CD14-positive monocyte (primary cell): ENCODE measurements at regions not wholly inside any gene's neighbourhood (a gene's known extent, or its start where the extent isn't known, plus 50 kb on each side); places are given as distances from the start of the nearest gene placed in this dataset.

ENCODE experiments used
- DNase-seq, 3 donors: peaks; one replicate each; pipeline ENCODE4 v3.0.0-alpha.2; 2011 to 2022
- H2AFZ ChIP-seq: 2 replicates; pipeline ENCODE4 v1.6.0; 2012; ENCODE audit warnings: mild to moderate bottlenecking, low read depth, low read length, inconsistent platforms; ENCODE audit not compliant: insufficient read depth, poor library complexity, severe bottlenecking
- H3K27ac ChIP-seq, 2 donors: 1 replicate in 1 of 2; 2 replicates in 1 of 2; pipeline ENCODE4 v1.5.1; 2012 to 2013; ENCODE audit warnings: low read length in 2 of 2, control low read depth in 1 of 2, inconsistent platforms in 1 of 2, low read depth in 1 of 2, mild to moderate bottlenecking in 1 of 2
- H3K27me3 ChIP-seq, 2 donors: one replicate each; pipeline versions ENCODE4 v1.6.0 to v1.6.1; 2011 to 2013; ENCODE audit warnings: low read length in 2 of 2; ENCODE audit not compliant: control insufficient read depth in 2 of 2, insufficient read depth in 2 of 2
- H3K36me3 ChIP-seq, 2 donors: replicated peaks in 1 of 2; 1 replicate in 1 of 2; 2 replicates in 1 of 2; pipeline versions ENCODE4 v1.5.1 to v1.6.1; 2012 to 2013; ENCODE audit warnings: low read length in 2 of 2, control low read depth in 1 of 2, inconsistent platforms in 1 of 2, mild to moderate bottlenecking in 1 of 2; ENCODE audit not compliant: insufficient read depth in 2 of 2, control insufficient read depth in 1 of 2
- H3K4me1 ChIP-seq, 2 donors: 1 replicate in 1 of 2; 2 replicates in 1 of 2; pipeline versions ENCODE4 v1.5.1 to v1.6.1; 2012 to 2013; ENCODE audit warnings: low read length in 2 of 2, control low read depth in 1 of 2, inconsistent platforms in 1 of 2, mild to moderate bottlenecking in 1 of 2, moderate library complexity in 1 of 2; ENCODE audit not compliant: insufficient read depth in 2 of 2, control insufficient read depth in 1 of 2
- H3K4me2 ChIP-seq: replicated peaks from 2 replicates; pipeline ENCODE3; 2012; ENCODE audit warnings: low read length, moderate library complexity, mild to moderate bottlenecking; ENCODE audit not compliant: poor library complexity, severe bottlenecking; ENCODE audit errors: extremely low read depth
- H3K4me3 ChIP-seq, 3 experiments: fragments of 200-600 bp in 1 of 3; sonication (generic) in 1 of 3; replicated peaks in 1 of 3; 1 replicate in 2 of 3; 2 replicates in 1 of 3; pipeline ENCODE4 v1.5.1; 2011 to 2013; ENCODE audit warnings: low read length in 3 of 3, mild to moderate bottlenecking in 3 of 3, control low read depth in 2 of 3, low read depth in 2 of 3, inconsistent platforms in 1 of 3, moderate library complexity in 1 of 3
- H3K79me2 ChIP-seq: 2 replicates; pipeline ENCODE4 v1.6.0; 2012; ENCODE audit warnings: mild to moderate bottlenecking, control low read depth, inconsistent platforms, low read length, moderate library complexity; ENCODE audit not compliant: insufficient read depth
- H3K9ac ChIP-seq: 2 replicates; pipeline ENCODE4 v1.6.0; 2017; ENCODE audit warnings: low read length, mild to moderate bottlenecking; ENCODE audit not compliant: insufficient read depth, poor library complexity, severe bottlenecking
- H3K9me3 ChIP-seq, 2 donors: replicated peaks in 1 of 2; 1 replicate in 1 of 2; 2 replicates in 1 of 2; pipeline versions ENCODE4 v1.5.1 to v1.6.1; 2012 to 2013; ENCODE audit warnings: low read length in 2 of 2, control low read depth in 1 of 2; ENCODE audit not compliant: control insufficient read depth in 1 of 2, insufficient read depth in 1 of 2
- H4K20me1 ChIP-seq: 2 replicates; pipeline ENCODE4 v1.6.0; 2012; ENCODE audit warnings: mild to moderate bottlenecking, low read length, control low read depth, moderate library complexity; ENCODE audit not compliant: insufficient read depth
- H3K27ac Mint-ChIP-seq, 7 donors: one replicate each; pipeline ENCODE4 v1.8.0; 2020; ENCODE audit warnings: mild to moderate bottlenecking in 7 of 7, mixed read lengths in 7 of 7, moderate library complexity in 6 of 7, inconsistent platforms in 2 of 7
- H3K27me3 Mint-ChIP-seq, 3 donors: one replicate each; pipeline ENCODE4 v1.8.0; 2021 to 2022; ENCODE audit warnings: low read depth in 3 of 3, mild to moderate bottlenecking in 3 of 3, mixed read lengths in 3 of 3, moderate library complexity in 3 of 3, inconsistent platforms in 1 of 3
- H3K36me3 Mint-ChIP-seq, 2 donors: one replicate each; pipeline ENCODE4 v1.8.0; 2020; ENCODE audit warnings: mixed read lengths in 2 of 2, inconsistent platforms in 1 of 2, mild to moderate bottlenecking in 1 of 2
- H3K4me1 Mint-ChIP-seq: one replicate; pipeline ENCODE4 v1.8.0; 2020; ENCODE audit warnings: mild to moderate bottlenecking, mixed read lengths
- H3K4me3 Mint-ChIP-seq, 2 donors: one replicate each; pipeline ENCODE4 v1.8.0; 2020; ENCODE audit warnings: mild to moderate bottlenecking in 2 of 2, mixed read lengths in 2 of 2, moderate library complexity in 1 of 2
- H3K9me3 Mint-ChIP-seq, 7 donors: one replicate each; pipeline ENCODE4 v1.8.0; 2020 to 2022; ENCODE audit warnings: mixed read lengths in 7 of 7, mild to moderate bottlenecking in 6 of 7, moderate library complexity in 6 of 7, inconsistent platforms in 2 of 7
- WGBS: methylation state at CpG from one replicate; pipeline ENCODE4 v1.1.5; 2013; ENCODE audit warnings: missing lambda C conversion rate; ENCODE audit not compliant: insufficient coverage; 5-methylcytosine and 5-hydroxymethylcytosine counted together
- intact Hi-C, 2 donors: fragments of 100-400 bp; cut with micrococcal nuclease; formaldehyde crosslinking; loops; one replicate each; pipeline versions ENCODE4 v1.15.0 to v1.15.1; 2023
- TF ChIP-seq, protein P1 (sequence below): fragments of 200-600 bp; IDR thresholded peaks from one replicate; pipeline ENCODE4 v1.8.0; 2022; ENCODE audit warnings: antibody characterized with exemption, mild to moderate bottlenecking

DNA sequence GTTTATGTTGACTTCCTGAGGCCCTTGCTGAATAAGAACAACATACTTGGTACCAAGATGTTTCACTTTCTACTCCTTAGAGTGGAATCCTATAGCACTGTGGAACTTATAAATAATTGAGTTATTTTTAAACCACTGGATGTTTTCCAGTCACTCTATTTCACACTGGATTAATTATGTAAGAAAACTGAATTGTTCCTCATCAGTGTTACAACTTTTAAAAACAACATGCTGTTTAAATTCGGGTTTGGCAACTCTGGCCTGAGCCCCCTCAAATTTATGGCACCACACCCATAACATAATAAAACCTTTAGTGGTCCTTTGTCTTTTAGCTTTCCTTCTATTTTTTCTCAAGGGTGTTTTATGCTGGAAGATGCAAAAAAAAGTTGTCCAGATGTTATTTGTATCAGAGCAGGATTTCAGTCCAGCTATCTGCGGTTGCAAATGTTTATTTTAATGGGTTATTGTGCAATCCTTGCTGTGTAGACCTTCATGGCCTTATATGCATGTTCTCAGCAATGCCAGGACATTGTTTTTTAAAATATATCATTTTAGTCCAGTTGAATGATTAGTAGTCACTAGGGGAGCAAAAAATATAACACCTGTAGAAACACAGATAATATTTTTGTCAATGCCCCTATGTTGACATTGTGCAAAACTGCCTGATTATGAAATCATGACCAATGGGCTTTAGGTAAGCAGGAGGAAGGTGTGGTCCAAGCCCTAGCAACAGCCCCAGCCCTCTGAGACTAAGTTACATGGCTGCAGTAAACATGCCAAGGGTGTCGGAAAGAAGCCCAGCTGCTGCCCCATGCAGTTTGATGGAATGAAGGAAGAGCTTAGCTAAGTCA lies 638.0 kb upstream of the ZEB2 start:
- H3K4me2 ChIP-seq = no peak overlapping the region
- peaks cover 0 to 17% (median 5%) of the 10 kb centered on the region in 7 donors for H3K9me3 Mint-ChIP-seq

DNA sequence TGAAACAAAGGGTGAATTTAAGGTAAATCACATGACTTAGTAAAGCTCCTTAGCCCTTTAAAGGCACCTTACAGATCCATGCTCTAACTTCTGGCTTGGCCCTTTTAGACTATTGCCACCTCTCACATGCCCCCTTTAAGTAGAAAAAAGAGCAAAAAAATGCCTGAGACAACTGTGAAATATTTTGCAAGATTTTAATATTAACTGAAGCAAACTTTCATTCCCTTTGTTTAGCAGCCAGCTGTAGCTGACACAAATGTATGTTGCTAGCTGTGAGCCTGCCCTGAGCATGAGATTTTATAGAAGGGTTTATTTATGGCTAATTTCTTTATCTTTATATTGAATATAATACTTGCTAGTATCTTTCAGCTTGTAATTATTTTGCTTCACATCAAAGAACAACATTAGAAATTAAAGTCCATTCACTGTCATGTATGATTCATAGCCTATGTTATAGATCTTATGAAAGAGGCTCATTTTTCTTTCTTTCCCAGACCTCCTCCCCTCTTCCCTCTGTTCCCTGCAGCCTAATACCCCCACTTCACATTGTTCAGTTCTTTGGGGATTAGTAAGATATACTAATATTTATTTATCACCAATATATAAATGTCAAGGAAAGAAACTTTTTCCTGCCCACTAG lies 637.2 kb upstream of the ZEB2 start:
- Histone ChIP-seq H3K27ac (no peak overlapping the region), H3K36me3 (no peaks in the 10 kb centered on the region), H3K9me3 (no peaks in the 10 kb centered on the region), H3K4me2 (no peak overlapping the region), H3K4me3 (no peak overlapping the region), H3K9ac (no peak overlapping the region), H3K27me3 (no peaks in the 10 kb centered on the region), H3K4me1 (peaks cover 0 to 7% of the 10 kb centered on the region in 2 donors), H3K79me2 (no peaks in the 10 kb centered on the region), H4K20me1 (no peaks in the 10 kb centered on the region), H2AFZ (no peak overlapping the region)
- TF ChIP-seq, protein P1, sequence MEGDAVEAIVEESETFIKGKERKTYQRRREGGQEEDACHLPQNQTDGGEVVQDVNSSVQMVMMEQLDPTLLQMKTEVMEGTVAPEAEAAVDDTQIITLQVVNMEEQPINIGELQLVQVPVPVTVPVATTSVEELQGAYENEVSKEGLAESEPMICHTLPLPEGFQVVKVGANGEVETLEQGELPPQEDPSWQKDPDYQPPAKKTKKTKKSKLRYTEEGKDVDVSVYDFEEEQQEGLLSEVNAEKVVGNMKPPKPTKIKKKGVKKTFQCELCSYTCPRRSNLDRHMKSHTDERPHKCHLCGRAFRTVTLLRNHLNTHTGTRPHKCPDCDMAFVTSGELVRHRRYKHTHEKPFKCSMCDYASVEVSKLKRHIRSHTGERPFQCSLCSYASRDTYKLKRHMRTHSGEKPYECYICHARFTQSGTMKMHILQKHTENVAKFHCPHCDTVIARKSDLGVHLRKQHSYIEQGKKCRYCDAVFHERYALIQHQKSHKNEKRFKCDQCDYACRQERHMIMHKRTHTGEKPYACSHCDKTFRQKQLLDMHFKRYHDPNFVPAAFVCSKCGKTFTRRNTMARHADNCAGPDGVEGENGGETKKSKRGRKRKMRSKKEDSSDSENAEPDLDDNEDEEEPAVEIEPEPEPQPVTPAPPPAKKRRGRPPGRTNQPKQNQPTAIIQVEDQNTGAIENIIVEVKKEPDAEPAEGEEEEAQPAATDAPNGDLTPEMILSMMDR = no peak
- Mint-ChIP-seq H3K36me3 (no peaks in the 10 kb centered on the region), H3K27me3 (peaks cover 0 to 1% (median 0%) of the 10 kb centered on the region in 3 donors), H3K4me1 (peaks cover 7% of the 10 kb centered on the region), H3K27ac (no peak overlapping the region), H3K4me3 (no peak overlapping the region), H3K9me3 (peaks cover under 1 to 13% (median 4%) of the 10 kb centered on the region in 7 donors)
- intact Hi-C loops = no loop called here
- DNase-seq = no peak

More for the DNA sequence above, 638.0 kb upstream of the ZEB2 start:
- 80% methylated on average over 1 of the region's 3 CpGs for WGBS
- no peaks in the 10 kb centered on the region for H3K36me3 ChIP-seq
- no peak overlapping the region for H2AFZ ChIP-seq
- intact Hi-C loops = no loop called here
- H3K36me3 Mint-ChIP-seq = no peaks in the 10 kb centered on the region
- H3K4me1 ChIP-seq = peaks cover 0 to 7% of the 10 kb centered on the region in 2 donors
- H4K20me1 ChIP-seq = no peaks in the 10 kb centered on the region
- H3K79me2 ChIP-seq = no peaks in the 10 kb centered on the region
- H3K9me3 ChIP-seq = no peaks in the 10 kb centered on the region
- H3K27me3 ChIP-seq = no peaks in the 10 kb centered on the region
- peaks cover 0 to 1% (median 0%) of the 10 kb centered on the region in 3 donors for H3K27me3 Mint-ChIP-seq
- H3K4me1 Mint-ChIP-seq = peaks cover 7% of the 10 kb centered on the region
- H3K27ac Mint-ChIP-seq = no peak overlapping the region
- DNase-seq = no peak
- H3K27ac ChIP-seq = no peak overlapping the region
- H3K9ac ChIP-seq = no peak overlapping the region
- no peak overlapping the region for H3K4me3 Mint-ChIP-seq
- no peak overlapping the region for H3K4me3 ChIP-seq
- TF ChIP-seq, protein P1 = no peak
